A673 (cell line): ENCODE measurements at regions not wholly inside any gene's neighbourhood (a gene's known extent, or its start where the extent isn't known, plus 50 kb on each side); places are given as distances from the start of the nearest gene placed in this dataset.

Experiments
- CTCF ChIP-seq: fragments of 300-800, 200-600 bp; sonication (generic); conservative IDR thresholded peaks from 2 replicates; pipeline ENCODE4 v1.5.1; 2017; ENCODE audit warnings: low read depth, mild to moderate bottlenecking, antibody characterized with exemption, low read length, moderate library complexity, mixed read lengths
- EZH2 ChIP-seq: fragments of 200-600 bp; sonication (generic); IDR thresholded peaks from 2 replicates; pipeline ENCODE4 v1.6.1; 2017; ENCODE audit warnings: borderline replicate concordance, low read depth, mild to moderate bottlenecking, mixed read lengths, antibody characterized with exemption, low read length; ENCODE audit not compliant: poor library complexity, severe bottlenecking

GRCh38 chr17:54221499-54221898 is 398.8 kb downstream of the KIF2B start:
- no peak for TF ChIP-seq CTCF
- no peak for TF ChIP-seq EZH2
